NOMO-1 treated with DMSO at 0.1 percent for 48 hours (cell line): ENCODE measurements at regions not wholly inside any gene's neighbourhood (a gene's known extent, or its start where the extent isn't known, plus 50 kb on each side); places are given as distances from the start of the nearest gene placed in this dataset.
A peak's percentile ranks its signal among the peaks of the same experiment; 100 is the strongest.

ENCODE experiments used
- DNase-seq: peaks from one replicate; lab custom pipeline; 2025; ENCODE audit not compliant: unreplicated experiment; lab: John Stamatoyannopoulos, UW

GRCh38 chr7:3193379-3194120 is 107.5 kb upstream of the SDK1 start:
- no peak for DNase-seq

- no peak for DNase-seq
Observed at GRCh38 chr7:3194501-3195141, 106.4 kb upstream of the SDK1 start.

- no peak for DNase-seq
Observed at GRCh38 chr7:3195160-3195559, 105.9 kb upstream of the SDK1 start.

GRCh38 chr7:3196629-3197400 is 104.2 kb upstream of the SDK1 start:
- DNase-seq: no peak

- no peak for DNase-seq
Observed at GRCh38 chr7:3197567-3198213, 103.4 kb upstream of the SDK1 start.

GRCh38 chr7:3198316-3198715 is 102.7 kb upstream of the SDK1 start:
- no peak for DNase-seq

- DNase-seq: no peak
Observed at GRCh38 chr7:3200504-3200903, 100.5 kb upstream of the SDK1 start.

GRCh38 chr7:3201306-3201705 is 99.7 kb upstream of the SDK1 start:
- no peak for DNase-seq

GRCh38 chr7:3201937-3202710 is 98.9 kb upstream of the SDK1 start:
- DNase-seq: no peak

GRCh38 chr7:3204526-3204925 is 96.5 kb upstream of the SDK1 start:
- DNase-seq: no peak

- no peak for DNase-seq
Observed at GRCh38 chr7:3206101-3206500, 95.0 kb upstream of the SDK1 start.

- DNase-seq: no peak
Observed at GRCh38 chr7:3206771-3207191, 94.3 kb upstream of the SDK1 start.

- DNase-seq: no peak
Observed at GRCh38 chr7:3207387-3207902, 93.6 kb upstream of the SDK1 start.

GRCh38 chr7:3210531-3210930 is 90.5 kb upstream of the SDK1 start:
- DNase-seq: no peak

GRCh38 chr7:3214090-3214413 is 87.0 kb upstream of the SDK1 start:
- no peak for DNase-seq

- DNase-seq: no peak
Observed at GRCh38 chr7:3215624-3216585, 85.1 kb upstream of the SDK1 start.

- no peak for DNase-seq
Observed at GRCh38 chr7:3217166-3217565, 83.9 kb upstream of the SDK1 start.

- peak; percentile 21 for DNase-seq
Observed at GRCh38 chr7:3218411-3219225, 82.4 kb upstream of the SDK1 start.
